Skeletal muscle cell (primary cell): ENCODE measurements at regions not wholly inside any gene's neighbourhood (a gene's known extent, or its start where the extent isn't known, plus 50 kb on each side); places are given as distances from the start of the nearest gene placed in this dataset.

Source experiments
- DNase-seq: peaks from one replicate; pipeline ENCODE4 v3.0.0-alpha.2; 2010; ENCODE audit warnings: low read depth
- H3K4me3 ChIP-seq: 2 replicates; pipeline ENCODE4 v1.5.1; 2011; ENCODE audit warnings: low read depth, mild to moderate bottlenecking, control low read depth, low read length, moderate library complexity

- no peak for DNase-seq
- H3K4me3 ChIP-seq, result no peak overlapping the region
Observed at GRCh38 chrX:117215683-117216082, 752.9 kb upstream of the CT83 start.

GRCh38 chrX:117196481-117196880, 733.7 kb upstream of the CT83 start:
- no peak for DNase-seq
- H3K4me3 ChIP-seq, result no peak overlapping the region

GRCh38 chrX:117147249-117147648, 684.5 kb upstream of the CT83 start:
- DNase-seq, result no peak
- H3K4me3 ChIP-seq, result no peak overlapping the region

GRCh38 chrX:117138070-117138469, 675.3 kb upstream of the CT83 start:
- no peak for DNase-seq
- no peak overlapping the region for H3K4me3 ChIP-seq

GRCh38 chrX:117134983-117135382, 672.2 kb upstream of the CT83 start:
- DNase-seq, result no peak
- no peak overlapping the region for H3K4me3 ChIP-seq

- no peak overlapping the region for H3K4me3 ChIP-seq
- no peak for DNase-seq
Observed at GRCh38 chrX:117120700-117121099, 657.9 kb upstream of the CT83 start.

GRCh38 chrX:117096528-117096927, 633.8 kb upstream of the CT83 start:
- no peak overlapping the region for H3K4me3 ChIP-seq
- no peak for DNase-seq

- H3K4me3 ChIP-seq, result no peak overlapping the region
- DNase-seq, result no peak
Observed at GRCh38 chrX:117095393-117095792, 632.6 kb upstream of the CT83 start.

GRCh38 chrX:117094149-117094548, 631.4 kb upstream of the CT83 start:
- DNase-seq, result no peak
- no peak overlapping the region for H3K4me3 ChIP-seq

- DNase-seq, result no peak
- H3K4me3 ChIP-seq, result no peak overlapping the region
Observed at GRCh38 chrX:117093319-117093718, 630.5 kb upstream of the CT83 start.

- no peak overlapping the region for H3K4me3 ChIP-seq
- no peak for DNase-seq
Observed at GRCh38 chrX:117092641-117093040, 629.9 kb upstream of the CT83 start.

GRCh38 chrX:117063224-117063623, 600.4 kb upstream of the CT83 start:
- no peak for DNase-seq
- no peak overlapping the region for H3K4me3 ChIP-seq

GRCh38 chrX:117059848-117060247, 597.1 kb upstream of the CT83 start:
- no peak for DNase-seq
- no peak overlapping the region for H3K4me3 ChIP-seq

- no peak overlapping the region for H3K4me3 ChIP-seq
- no peak for DNase-seq
Observed at GRCh38 chrX:117053260-117053659, 590.5 kb upstream of the CT83 start.

GRCh38 chrX:117038918-117039440, 576.2 kb upstream of the CT83 start:
- no peak for DNase-seq

GRCh38 chrX:117010243-117010642, 547.5 kb upstream of the CT83 start:
- DNase-seq, result no peak

More at GRCh38 chrX:117038918-117039440, 576.2 kb upstream of the CT83 start:
- H3K4me3 ChIP-seq, result no peak overlapping the region

GRCh38 chrX:117002981-117003380, 540.2 kb upstream of the CT83 start:
- DNase-seq, result no peak
- no peak overlapping the region for H3K4me3 ChIP-seq

More at GRCh38 chrX:117010243-117010642, 547.5 kb upstream of the CT83 start:
- no peak overlapping the region for H3K4me3 ChIP-seq

- DNase-seq, result no peak
- no peak overlapping the region for H3K4me3 ChIP-seq
Observed at GRCh38 chrX:116975517-116975916, 512.7 kb upstream of the CT83 start.

GRCh38 chrX:116972362-116972761, 509.6 kb upstream of the CT83 start:
- no peak for DNase-seq
- H3K4me3 ChIP-seq, result no peak overlapping the region

GRCh38 chrX:116961872-116962582, 499.3 kb upstream of the CT83 start:
- H3K4me3 ChIP-seq, result no peak overlapping the region
- DNase-seq, result no peak

GRCh38 chrX:116930311-116930710, 467.5 kb upstream of the CT83 start:
- DNase-seq, result no peak
- H3K4me3 ChIP-seq, result no peak overlapping the region
